SK-N-MC (cell line): ENCODE measurements at regions not wholly inside any gene's neighbourhood (a gene's known extent, or its start where the extent isn't known, plus 50 kb on each side); places are given as distances from the start of the nearest gene placed in this dataset.
A peak's percentile ranks its signal among the peaks of the same experiment; 100 is the strongest.

Experiments used
- DNase-seq: peaks from one replicate; pipeline ENCODE4 v3.0.0-alpha.2; 2011; ENCODE audit warnings: low read depth, low spot score
- H3K27ac ChIP-seq: fragments of 200-600 bp; sonication (generic); 2 replicates; pipeline ENCODE4 v1.5.1; 2016; ENCODE audit warnings: mixed run types
- H3K36me3 ChIP-seq: fragments of 200-600 bp; sonication (generic); 2 replicates; pipeline ENCODE4 v1.6.1; 2017; ENCODE audit warnings: antibody characterized with exemption, low read length, mixed read lengths; ENCODE audit not compliant: insufficient read depth
- H3K4me3 ChIP-seq: fragments of 200-600 bp; sonication (generic); 2 replicates; pipeline ENCODE4 v1.5.1; 2016
- H3K9ac ChIP-seq: fragments of 200-600 bp; sonication (generic); 2 replicates; pipeline ENCODE4 v1.8.0; 2017; ENCODE audit warnings: mixed run types, mixed read lengths; ENCODE audit not compliant: insufficient read length
- H3K9me3 ChIP-seq: fragments of 200-600 bp; sonication (generic); 2 replicates; pipeline ENCODE4 v1.6.1; 2017; ENCODE audit warnings: low read depth, mild to moderate bottlenecking, antibody characterized with exemption, low read length, moderate library complexity, mixed read lengths
- EZH2 ChIP-seq: fragments of 200-600 bp; sonication (generic); IDR thresholded peaks from one replicate; pipeline ENCODE4 v1.6.1; 2017; ENCODE audit warnings: antibody characterized with exemption
- FOXP2 ChIP-seq: optimal IDR thresholded peaks from 2 replicates; pipeline ENCODE3; 2011; ENCODE audit warnings: mild to moderate bottlenecking, moderate library complexity; ENCODE audit not compliant: insufficient read depth; ENCODE audit errors: extremely low read length, control extremely low read depth
- POLR2AphosphoS5 ChIP-seq: IDR thresholded peaks from 2 replicates; pipeline ENCODE4 v1.6.1; 2012; ENCODE audit warnings: mild to moderate bottlenecking, low read depth, low read length, borderline replicate concordance

DNA sequence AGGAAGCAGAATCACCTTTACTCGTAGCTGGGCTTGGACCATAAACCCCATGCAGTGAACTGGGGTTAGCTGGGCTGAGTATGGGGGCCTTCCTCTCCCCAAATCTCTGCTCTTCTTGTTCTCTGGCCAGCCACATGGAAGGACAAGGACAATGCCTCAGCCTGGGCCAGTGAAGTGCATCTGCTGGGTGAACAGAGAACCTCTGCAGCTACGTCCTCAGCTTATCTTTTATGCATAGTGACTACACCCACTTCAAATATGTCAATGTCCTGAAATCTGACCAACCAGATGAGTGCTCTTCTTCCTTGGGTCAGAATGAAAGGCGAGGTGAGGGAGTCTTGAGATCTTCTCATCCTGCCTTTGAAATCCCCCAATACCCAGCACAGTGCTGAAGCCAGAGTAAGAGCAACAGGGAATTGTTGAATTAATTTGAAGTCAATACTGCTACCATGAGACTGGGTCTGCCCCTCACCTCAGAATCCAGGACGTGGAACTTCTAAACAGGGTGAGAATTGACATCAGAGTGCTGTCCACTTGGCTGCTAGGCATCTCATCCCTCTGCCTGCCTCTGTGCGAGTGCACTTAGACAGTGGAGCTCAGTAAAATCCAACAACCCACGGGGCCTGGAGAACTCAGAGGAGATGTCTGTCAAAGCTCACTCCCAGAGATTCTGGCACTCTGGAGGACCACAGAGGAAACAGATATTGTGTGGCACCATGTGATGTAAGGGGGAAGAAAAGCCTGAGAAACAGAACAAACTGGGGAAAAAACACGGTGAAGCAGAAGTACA lies 99.0 kb downstream of the IER5 start:
- no peak for DNase-seq
- no peak for TF ChIP-seq POLR2AphosphoS5
- no peak for TF ChIP-seq EZH2
- no peak for TF ChIP-seq FOXP2
- no peaks in the 10 kb centered on the region for H3K9me3 ChIP-seq
- no peak overlapping the region for H3K9ac ChIP-seq
- H3K27ac ChIP-seq, result no peak overlapping the region
- no peaks in the 10 kb centered on the region for H3K36me3 ChIP-seq
- no peak overlapping the region for H3K4me3 ChIP-seq

GRCh38 chr1:181189245-181189644 lies 100.7 kb downstream of the IER5 start:
- Histone ChIP-seq H3K27ac (no peak overlapping the region), H3K9me3 (no peaks in the 10 kb centered on the region), H3K4me3 (no peak overlapping the region), H3K36me3 (no peaks in the 10 kb centered on the region), H3K9ac (no peak overlapping the region)
- TF ChIP-seq FOXP2 (no peak), EZH2 (no peak), POLR2AphosphoS5 (no peak)
- DNase-seq, result no peak

- Histone ChIP-seq H3K9ac (no peak overlapping the region), H3K36me3 (no peaks in the 10 kb centered on the region), H3K4me3 (peak overlapping the region; percentile 71), H3K27ac (no peak overlapping the region), H3K9me3 (no peaks in the 10 kb centered on the region)
- no peak for DNase-seq
- TF ChIP-seq FOXP2 (no peak), EZH2 (no peak), POLR2AphosphoS5 (no peak)
Observed at GRCh38 chr1:181189691-181190363, 101.3 kb downstream of the IER5 start.

GRCh38 chr1:181190364-181191035 lies 102.0 kb downstream of the IER5 start:
- H3K9ac ChIP-seq, result no peak overlapping the region
- no peaks in the 10 kb centered on the region for H3K36me3 ChIP-seq
- TF ChIP-seq EZH2 (no peak), FOXP2 (no peak), POLR2AphosphoS5 (no peak)
- H3K4me3 ChIP-seq, result peak overlapping the region; percentile 71
- no peak for DNase-seq
- H3K27ac ChIP-seq, result no peak overlapping the region
- no peaks in the 10 kb centered on the region for H3K9me3 ChIP-seq

DNA sequence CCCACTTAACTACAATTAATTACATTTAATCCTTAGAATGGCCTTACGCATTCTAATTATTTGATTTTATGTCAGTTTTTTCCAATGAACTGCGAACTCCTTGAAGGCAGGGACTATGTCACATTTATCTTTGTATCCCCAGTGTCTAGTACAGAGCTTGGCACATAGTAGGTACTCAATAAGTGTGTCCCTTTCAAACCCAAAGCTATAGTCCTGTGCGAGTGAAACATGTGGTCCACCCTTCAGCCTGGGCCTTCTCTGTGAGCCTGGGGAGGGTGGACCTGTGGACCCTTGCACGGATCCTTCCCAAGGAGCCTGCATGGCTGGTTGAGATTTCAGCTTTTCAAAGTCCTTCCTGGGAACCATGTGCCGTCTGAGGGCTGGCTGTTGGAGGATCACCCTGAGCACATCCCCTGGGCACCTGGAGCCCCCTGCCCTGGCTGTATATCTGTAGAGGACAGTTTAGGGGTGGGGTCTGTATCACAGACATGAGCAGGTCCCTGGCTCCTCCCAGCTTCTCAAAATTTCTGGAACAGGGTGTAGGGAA lies 103.1 kb downstream of the IER5 start:
- Histone ChIP-seq H3K27ac (no peak overlapping the region), H3K9me3 (no peaks in the 10 kb centered on the region), H3K4me3 (no peak overlapping the region), H3K9ac (no peak overlapping the region), H3K36me3 (no peaks in the 10 kb centered on the region)
- TF ChIP-seq FOXP2 (no peak), EZH2 (no peak), POLR2AphosphoS5 (no peak)
- DNase-seq, result no peak

- Histone ChIP-seq H3K4me3 (no peak overlapping the region), H3K9me3 (no peaks in the 10 kb centered on the region), H3K27ac (no peak overlapping the region), H3K9ac (no peak overlapping the region), H3K36me3 (no peaks in the 10 kb centered on the region)
- DNase-seq, result no peak
- no peak for TF ChIP-seq EZH2
Observed at GRCh38 chr1:181192316-181192715, 103.8 kb downstream of the IER5 start.

GRCh38 chr1:181202986-181203555 lies 114.6 kb downstream of the IER5 start:
- H3K9ac ChIP-seq, result no peak overlapping the region
- no peak overlapping the region for H3K27ac ChIP-seq
- no peak for DNase-seq
- H3K4me3 ChIP-seq, result no peak overlapping the region
- no peaks in the 10 kb centered on the region for H3K9me3 ChIP-seq
- TF ChIP-seq EZH2 (no peak), FOXP2 (no peak), POLR2AphosphoS5 (no peak)
- H3K36me3 ChIP-seq, result no peaks in the 10 kb centered on the region

DNA sequence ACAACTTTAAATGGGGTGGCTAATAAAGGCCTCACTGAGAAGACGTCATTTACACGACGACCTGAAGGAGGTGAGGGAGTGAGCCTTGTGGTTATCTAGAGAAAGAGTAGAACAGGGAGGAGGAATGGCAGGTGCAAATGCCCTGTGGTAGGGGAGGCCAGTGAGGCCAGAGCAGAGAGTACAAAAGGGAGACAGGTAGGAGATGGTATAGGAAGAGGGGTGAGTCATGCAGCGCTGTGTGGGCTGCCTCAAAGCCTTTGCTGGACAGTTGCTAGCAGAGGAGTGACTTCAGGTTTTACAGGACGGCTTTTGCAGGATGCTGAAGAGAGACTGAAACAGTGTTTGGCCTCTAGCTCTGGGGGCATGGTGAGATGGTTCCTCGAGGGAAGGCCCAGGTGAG lies 116.0 kb downstream of the IER5 start:
- Histone ChIP-seq H3K27ac (no peak overlapping the region), H3K4me3 (no peak overlapping the region), H3K9ac (no peak overlapping the region), H3K9me3 (no peaks in the 10 kb centered on the region), H3K36me3 (no peaks in the 10 kb centered on the region)
- no peak for DNase-seq
- no peak for TF ChIP-seq POLR2AphosphoS5
- no peak for TF ChIP-seq FOXP2
- no peak for TF ChIP-seq EZH2
